ENCODE measurements at regions not wholly inside any gene's neighbourhood (a gene's known extent, or its start where the extent isn't known, plus 50 kb on each side); places are given as distances from the start of the nearest gene placed in this dataset.
"Not testable (repeated sequence)": the region's sequence is repeated elsewhere in the genome, so short reads cannot be mapped to it uniquely, and the experiment has no call there.

- no peaks in the 10 kb centered on the region for H3K27me3 Mint-ChIP-seq
- no peaks in the 10 kb centered on the region for H3K4me1 Mint-ChIP-seq
- ATAC-seq (no peak), DNase-seq (no peak)
- peaks cover 4% of the 10 kb centered on the region for H3K9me3 ChIP-seq (ENCODE audit: control insufficient read depth, low read length, poor library complexity, severe bottlenecking)
- no peak overlapping the region for H3K4me3 Mint-ChIP-seq
- no peaks in the 10 kb centered on the region for H3K36me3 Mint-ChIP-seq (ENCODE audit: low read depth)
- no peak overlapping the region for H3K27ac Mint-ChIP-seq
Measured at GRCh38 chr12:46569826-46570439, 197.4 kb upstream of the SLC38A2 start.

GRCh38 chr12:46567667-46568066 is 195.1 kb upstream of the SLC38A2 start:
- H3K9me3 ChIP-seq (ENCODE audit: control insufficient read depth, low read length, poor library complexity, severe bottlenecking): peaks cover 4% of the 10 kb centered on the region
- DNase-seq (no peak), ATAC-seq (no peak)
- H3K36me3 Mint-ChIP-seq (ENCODE audit: low read depth): no peaks in the 10 kb centered on the region
- H3K27me3 Mint-ChIP-seq: no peaks in the 10 kb centered on the region
- H3K27ac Mint-ChIP-seq: no peak overlapping the region
- no peak overlapping the region for H3K4me3 Mint-ChIP-seq
- no peaks in the 10 kb centered on the region for H3K4me1 Mint-ChIP-seq

- peaks cover 5% of the 10 kb centered on the region for H3K27me3 Mint-ChIP-seq
- no peaks in the 10 kb centered on the region for H3K4me1 Mint-ChIP-seq
- DNase-seq: no peak
- no peak for ATAC-seq
- H3K36me3 Mint-ChIP-seq (ENCODE audit: low read depth): no peaks in the 10 kb centered on the region
- no peak overlapping the region for H3K4me3 Mint-ChIP-seq
- H3K27ac Mint-ChIP-seq: peak overlapping the region; percentile 8
- no peaks in the 10 kb centered on the region for H3K9me3 ChIP-seq (ENCODE audit: control insufficient read depth, low read length, poor library complexity, severe bottlenecking)
Measured at GRCh38 chr12:46562625-46563225, 190.2 kb upstream of the SLC38A2 start.

- not testable (repeated sequence) for H3K4me1 Mint-ChIP-seq; H3K4me3 Mint-ChIP-seq; H3K36me3 Mint-ChIP-seq (ENCODE audit: low read depth); ATAC-seq; H3K27me3 Mint-ChIP-seq; DNase-seq; H3K9me3 ChIP-seq (ENCODE audit: control insufficient read depth, low read length, poor library complexity, severe bottlenecking)
- H3K27ac Mint-ChIP-seq: peak overlapping the region; percentile 8
Measured at GRCh38 chr12:46561769-46562624, 189.4 kb upstream of the SLC38A2 start.

- DNase-seq (no peak), ATAC-seq (no peak)
- Mint-ChIP-seq H3K4me3 (no peak overlapping the region), H3K27ac (no peak overlapping the region), H3K4me1 (no peaks in the 10 kb centered on the region), H3K27me3 (peaks cover 5% of the 10 kb centered on the region), H3K36me3 (ENCODE audit: low read depth) (no peaks in the 10 kb centered on the region)
- H3K9me3 ChIP-seq (ENCODE audit: control insufficient read depth, low read length, poor library complexity, severe bottlenecking): no peaks in the 10 kb centered on the region
Measured at GRCh38 chr12:46560874-46561273, 188.3 kb upstream of the SLC38A2 start.

- Mint-ChIP-seq H3K4me3 (no peak overlapping the region), H3K27me3 (peaks cover 5% of the 10 kb centered on the region), H3K4me1 (no peaks in the 10 kb centered on the region), H3K36me3 (ENCODE audit: low read depth) (peaks cover under 1% of the 10 kb centered on the region), H3K27ac (no peak overlapping the region)
- ATAC-seq (no peak), DNase-seq (no peak)
- no peaks in the 10 kb centered on the region for H3K9me3 ChIP-seq (ENCODE audit: control insufficient read depth, low read length, poor library complexity, severe bottlenecking)
Measured at GRCh38 chr12:46560089-46560488, 187.5 kb upstream of the SLC38A2 start.

GRCh38 chr12:46559311-46559710 is 186.7 kb upstream of the SLC38A2 start:
- no peak overlapping the region for H3K4me3 Mint-ChIP-seq
- no peak overlapping the region for H3K27ac Mint-ChIP-seq
- DNase-seq (no peak), ATAC-seq (no peak)
- peaks cover 5% of the 10 kb centered on the region for H3K27me3 Mint-ChIP-seq
- H3K36me3 Mint-ChIP-seq (ENCODE audit: low read depth): peaks cover 3% of the 10 kb centered on the region
- H3K9me3 ChIP-seq (ENCODE audit: control insufficient read depth, low read length, poor library complexity, severe bottlenecking): no peaks in the 10 kb centered on the region
- H3K4me1 Mint-ChIP-seq: no peaks in the 10 kb centered on the region

GRCh38 chr12:46558677-46559076 is 186.1 kb upstream of the SLC38A2 start:
- Mint-ChIP-seq H3K4me3 (no peak overlapping the region), H3K27ac (no peak overlapping the region), H3K36me3 (ENCODE audit: low read depth) (peaks cover 3% of the 10 kb centered on the region), H3K27me3 (peaks cover 5% of the 10 kb centered on the region), H3K4me1 (no peaks in the 10 kb centered on the region)
- DNase-seq: no peak
- no peaks in the 10 kb centered on the region for H3K9me3 ChIP-seq (ENCODE audit: control insufficient read depth, low read length, poor library complexity, severe bottlenecking)
- ATAC-seq: no peak

- H3K9me3 ChIP-seq (ENCODE audit: control insufficient read depth, low read length, poor library complexity, severe bottlenecking): no peaks in the 10 kb centered on the region
- no peak overlapping the region for H3K27ac Mint-ChIP-seq
- H3K36me3 Mint-ChIP-seq (ENCODE audit: low read depth): peaks cover 3% of the 10 kb centered on the region
- peaks cover 5% of the 10 kb centered on the region for H3K27me3 Mint-ChIP-seq
- no peaks in the 10 kb centered on the region for H3K4me1 Mint-ChIP-seq
- H3K4me3 Mint-ChIP-seq: no peak overlapping the region
- no peak for ATAC-seq
- DNase-seq: no peak
Measured at GRCh38 chr12:46557539-46558373, 185.2 kb upstream of the SLC38A2 start.

- Mint-ChIP-seq H3K27me3 (peaks cover 5% of the 10 kb centered on the region), H3K4me3 (no peak overlapping the region)
- no peak for ATAC-seq
Measured at GRCh38 chr12:46556819-46557524, 184.4 kb upstream of the SLC38A2 start.

GRCh38 chr12:46556105-46556559 is 183.6 kb upstream of the SLC38A2 start:
- peaks cover 5% of the 10 kb centered on the region for H3K27me3 Mint-ChIP-seq
- no peaks in the 10 kb centered on the region for H3K4me1 Mint-ChIP-seq
- H3K36me3 Mint-ChIP-seq (ENCODE audit: low read depth): peaks cover 3% of the 10 kb centered on the region
- H3K27ac Mint-ChIP-seq: no peak overlapping the region
- no peak overlapping the region for H3K4me3 Mint-ChIP-seq
- no peak for DNase-seq
- no peak for ATAC-seq
- no peaks in the 10 kb centered on the region for H3K9me3 ChIP-seq (ENCODE audit: control insufficient read depth, low read length, poor library complexity, severe bottlenecking)

More at GRCh38 chr12:46556819-46557524, 184.4 kb upstream of the SLC38A2 start:
- H3K9me3 ChIP-seq (ENCODE audit: control insufficient read depth, low read length, poor library complexity, severe bottlenecking): no peaks in the 10 kb centered on the region
- no peak overlapping the region for H3K27ac Mint-ChIP-seq
- no peak for DNase-seq
- H3K4me1 Mint-ChIP-seq: no peaks in the 10 kb centered on the region
- peaks cover 3% of the 10 kb centered on the region for H3K36me3 Mint-ChIP-seq (ENCODE audit: low read depth)

- H3K4me1 Mint-ChIP-seq: no peaks in the 10 kb centered on the region
Measured at GRCh38 chr12:46555406-46555852, 182.9 kb upstream of the SLC38A2 start.

More at GRCh38 chr12:46555406-46555852, 182.9 kb upstream of the SLC38A2 start:
- H3K27me3 Mint-ChIP-seq: peaks cover 5% of the 10 kb centered on the region
- no peaks in the 10 kb centered on the region for H3K9me3 ChIP-seq (ENCODE audit: control insufficient read depth, low read length, poor library complexity, severe bottlenecking)
- H3K4me3 Mint-ChIP-seq: no peak overlapping the region
- ATAC-seq (no peak), DNase-seq (no peak)
- H3K27ac Mint-ChIP-seq: no peak overlapping the region
- peaks cover 3% of the 10 kb centered on the region for H3K36me3 Mint-ChIP-seq (ENCODE audit: low read depth)

All from T-helper 17 cell (primary cell).